HepG2 (cell line): ENCODE measurements at regions not wholly inside any gene's neighbourhood (a gene's known extent, or its start where the extent isn't known, plus 50 kb on each side); places are given as distances from the start of the nearest gene placed in this dataset.

Experiments used
- ATAC-seq: fragments of 200-7000 bp; cut with Tn5 transposase; 3 replicates; pipeline ENCODE4 v1.9.1; 2020; ENCODE audit warnings: mild to moderate bottlenecking, moderate library complexity
- BruUV-seq: library from RNA; stranded (reverse); fragments of 400-500 nt; replicated peaks from 2 replicates; lab custom pipeline; 2021; lab: Mats Ljungman, UMichigan
- CTCF ChIA-PET: fragments of 300-600 bp; formaldehyde crosslinking; extraction: SDS; loops from one replicate; lab custom pipeline; 2021; ENCODE audit warnings: low total read pairs, inconsistent platforms, low intra/inter-chr PET ratio; lab: Yijun Ruan, JAX
- POLR2A ChIA-PET: fragments of 350-600 bp; sonication (Branson Sonifier 250); formaldehyde crosslinking; loops from one replicate; lab custom pipeline; 2020; ENCODE audit warnings: antibody characterized with exemption, inconsistent platforms; lab: Yijun Ruan, JAX
- DNase-seq: peaks from one replicate; pipeline ENCODE4 v3.0.0-alpha.2; 2015; ENCODE audit warnings: low spot score
- FAIRE-seq: peaks from 3 replicates; lab custom pipeline; 2011; peaks lifted over from hg19 to GRCh38; lab: Jason Lieb, UNC
- H2AFZ ChIP-seq: one replicate; pipeline ENCODE4 v1.6.1; 2011; ENCODE audit warnings: low read length, inconsistent platforms
- H3K27ac ChIP-seq: fragments of 300-600 bp; 3 replicates; pipeline ENCODE4 v1.8.0; 2011; ENCODE audit warnings: mixed run types, mild to moderate bottlenecking, mixed read lengths, low read length, inconsistent platforms; ENCODE audit not compliant: insufficient read depth; ENCODE audit errors: extremely low read length
- H3K27me3 ChIP-seq, 2 experiments: fragments of 200-600 bp in 1 of 2; 2 replicates in 1 of 2; 3 replicates in 1 of 2; pipeline versions ENCODE4 v1.6.0 to v1.8.0; 2011; ENCODE audit warnings: low read length in 2 of 2, mild to moderate bottlenecking in 2 of 2, moderate library complexity in 2 of 2, inconsistent platforms in 1 of 2; ENCODE audit not compliant: insufficient read depth in 2 of 2, control insufficient read depth in 1 of 2
- H3K36me3 ChIP-seq, 2 experiments: fragments of 200-600 bp in 1 of 2; replicated peaks in 1 of 2; 2 replicates in 1 of 2; 3 replicates in 1 of 2; pipeline versions ENCODE4 v1.5.1 to v1.8.0; 2011; ENCODE audit warnings: low read length in 2 of 2, inconsistent platforms in 1 of 2; ENCODE audit not compliant: insufficient read depth in 2 of 2, control insufficient read depth in 1 of 2
- H3K4me1 ChIP-seq: 2 replicates; pipeline ENCODE4 v1.5.1; 2012; ENCODE audit warnings: low read length, inconsistent platforms; ENCODE audit not compliant: insufficient read depth
- H3K4me2 ChIP-seq: 2 replicates; pipeline ENCODE4 v1.6.0; 2011; ENCODE audit warnings: low read depth, low read length, inconsistent platforms
- H3K4me3 ChIP-seq, 3 experiments: fragments of 200-600 bp in 1 of 3; sonication (generic), shearing (Covaris generic) in 1 of 3; replicated peaks in 1 of 3; 2 replicates each; pipeline ENCODE4 v1.5.1; 2011 to 2016; ENCODE audit warnings: low read length in 3 of 3, inconsistent platforms in 2 of 3, low read depth in 2 of 3, mild to moderate bottlenecking in 2 of 3, control low read depth in 1 of 3, mixed read lengths in 1 of 3; ENCODE audit not compliant: insufficient read depth in 1 of 3
- H3K79me2 ChIP-seq: one replicate; pipeline ENCODE4 v1.6.1; 2011; ENCODE audit warnings: low read length, inconsistent platforms; ENCODE audit not compliant: insufficient read depth
- H3K9ac ChIP-seq: 2 replicates; pipeline ENCODE4 v1.6.0; 2011; ENCODE audit warnings: mild to moderate bottlenecking, low read depth, low read length, inconsistent platforms; ENCODE audit not compliant: insufficient read depth
- H3K9me3 ChIP-seq: 2 replicates; pipeline ENCODE4 v1.5.1; 2012; ENCODE audit warnings: mild to moderate bottlenecking, low read length
- H4K20me1 ChIP-seq: 2 replicates; pipeline ENCODE4 v1.6.0; 2011; ENCODE audit warnings: inconsistent platforms, mild to moderate bottlenecking, low read length, moderate library complexity; ENCODE audit not compliant: insufficient read depth
- EED ChIP-seq: sonication (generic); formaldehyde crosslinking; IDR thresholded peaks from 2 replicates; pipeline ENCODE4 v1.5.0; 2020; ENCODE audit warnings: mild to moderate bottlenecking, missing genetic modification reagents
- FOXM1 ChIP-seq: sonication (generic); formaldehyde crosslinking; IDR thresholded peaks from 2 replicates; pipeline ENCODE4 v1.5.0; 2020; ENCODE audit warnings: missing genetic modification reagents
- GFI1 ChIP-seq: sonication (generic); formaldehyde crosslinking; IDR thresholded peaks from 2 replicates; pipeline ENCODE4 v1.5.0; 2020; ENCODE audit warnings: missing genetic modification reagents, mild to moderate bottlenecking, borderline replicate concordance
- IRF2 ChIP-seq: IDR thresholded peaks from 2 replicates; pipeline ENCODE4 v1.6.1; 2018; ENCODE audit warnings: missing genetic modification reagents, missing compliant biosample characterization
- NFATC3 ChIP-seq: sonication (generic); formaldehyde crosslinking; IDR thresholded peaks from 2 replicates; pipeline ENCODE4 v1.5.1; 2020; ENCODE audit warnings: mild to moderate bottlenecking, missing genetic modification reagents
- SMAD1 ChIP-seq: sonication (generic); formaldehyde crosslinking; IDR thresholded peaks from 2 replicates; pipeline ENCODE4 v1.4.0; 2020; ENCODE audit warnings: missing genetic modification reagents, low read depth, mild to moderate bottlenecking, borderline replicate concordance
- ZNF597 ChIP-seq: sonication (generic); formaldehyde crosslinking; IDR thresholded peaks from 2 replicates; pipeline ENCODE4 v1.5.0; 2020; ENCODE audit warnings: missing genetic modification reagents
- ZNF746 ChIP-seq: sonication (generic); formaldehyde crosslinking; IDR thresholded peaks from 2 replicates; pipeline ENCODE4 v1.8.0; 2022; ENCODE audit warnings: mild to moderate bottlenecking, missing genetic modification reagents
- ZSCAN5A ChIP-seq: sonication (generic); formaldehyde crosslinking; IDR thresholded peaks from 2 replicates; pipeline ENCODE4 v1.8.0; 2022; ENCODE audit warnings: mild to moderate bottlenecking, missing genetic modification reagents, borderline replicate concordance
- WGBS: methylation state at CpG from one replicate; pipeline ENCODE4 v1.1.6; 2017; ENCODE audit warnings: low lambda C conversion rate; 5-methylcytosine and 5-hydroxymethylcytosine counted together
- in situ Hi-C: cut with HindIII; loops from 2 replicates; pipeline ENCODE4 v1.10.0; 2017; ENCODE audit warnings: low pct_unique_long_range_greater_than_20kb; ENCODE audit not compliant: extremely low pct_ligation_motif_present
- intact Hi-C: fragments of 100-400 bp; cut with micrococcal nuclease; formaldehyde crosslinking; loops from one replicate; pipeline ENCODE4 v1.10.0; 2022; ENCODE audit not compliant: unreplicated experiment

GRCh38 chr7:69002416-69002815, 595.9 kb upstream of the AUTS2 start (continued):
- no peak for TF ChIP-seq ZNF597 (CRISPR knock-in tag)
- TF ChIP-seq FOXM1 (CRISPR knock-in tag): no peak
- TF ChIP-seq, all 625 proteins: peak for 0

GRCh38 chr7:69012149-69012548, 586.1 kb upstream of the AUTS2 start:
- in situ Hi-C loops (no loop called here), intact Hi-C loops (no loop called here)
- Histone ChIP-seq H3K4me3 (no peak overlapping the region), H3K79me2 (no peaks in the 10 kb centered on the region), H3K4me1 (no peaks in the 10 kb centered on the region), H3K27me3 (no peaks in the 10 kb centered on the region), H3K27ac (no peak overlapping the region), H3K4me2 (no peak overlapping the region), H3K36me3 (no peaks in the 10 kb centered on the region), H2AFZ (no peak overlapping the region), H4K20me1 (no peaks in the 10 kb centered on the region), H3K9me3 (peaks cover 65% of the 10 kb centered on the region), H3K9ac (no peak overlapping the region)
- TF ChIP-seq EED (no peak), SMAD1 (CRISPR knock-in tag) (no peak), ZNF746 (CRISPR knock-in tag) (no peak), NFATC3 (CRISPR knock-in tag) (no peak), GFI1 (CRISPR knock-in tag) (no peak), IRF2 (CRISPR knock-in tag) (no peak), ZSCAN5A (no peak)
- CTCF ChIA-PET: no interaction called here
- 39% methylated on average over 1 of the region's 1 CpG for WGBS
- FAIRE-seq (no peak), DNase-seq (no peak), ATAC-seq (no peak)
- POLR2A ChIA-PET: no interaction called here
- no TSS peak for BruUV-seq
